NCI-H69 (cell line): ENCODE measurements at regions not wholly inside any gene's neighbourhood (a gene's known extent, or its start where the extent isn't known, plus 50 kb on each side); places are given as distances from the start of the nearest gene placed in this dataset.

Experiments used
- DNase-seq: peaks from one replicate; lab custom pipeline; 2025; lab: John Stamatoyannopoulos, UW

- no peak for DNase-seq
These were observed 659.4 kb upstream of the FZD8 start for GRCh38 chr10:36301539-36301938.

- DNase-seq, result no peak
These were observed 659.0 kb upstream of the FZD8 start for GRCh38 chr10:36301139-36301538.

GRCh38 chr10:36283827-36284226 is 641.7 kb upstream of the FZD8 start:
- no peak for DNase-seq

- DNase-seq, result no peak
These were observed 639.8 kb upstream of the FZD8 start for GRCh38 chr10:36281831-36282331.

- no peak for DNase-seq
These were observed 638.9 kb upstream of the FZD8 start for GRCh38 chr10:36280890-36281499.

GRCh38 chr10:36280321-36280741 is 638.2 kb upstream of the FZD8 start:
- DNase-seq, result no peak

GRCh38 chr10:36278176-36278575 is 636.1 kb upstream of the FZD8 start:
- DNase-seq, result no peak

- no peak for DNase-seq
These were observed 635.4 kb upstream of the FZD8 start for GRCh38 chr10:36277459-36277858.

GRCh38 chr10:36271627-36272340 is 629.7 kb upstream of the FZD8 start:
- DNase-seq, result no peak

GRCh38 chr10:36269222-36269621 is 627.1 kb upstream of the FZD8 start:
- DNase-seq, result no peak

- DNase-seq, result no peak
These were observed 624.8 kb upstream of the FZD8 start for GRCh38 chr10:36266923-36267322.

- DNase-seq, result no peak
These were observed 623.6 kb upstream of the FZD8 start for GRCh38 chr10:36265741-36266140.

- DNase-seq, result no peak
These were observed 621.8 kb upstream of the FZD8 start for GRCh38 chr10:36263871-36264270.

GRCh38 chr10:36256948-36257356 is 614.9 kb upstream of the FZD8 start:
- no peak for DNase-seq

GRCh38 chr10:36256166-36256565 is 614.1 kb upstream of the FZD8 start:
- no peak for DNase-seq

- DNase-seq, result no peak
These were observed 612.1 kb upstream of the FZD8 start for GRCh38 chr10:36254199-36254598.

GRCh38 chr10:36253731-36254130 is 611.6 kb upstream of the FZD8 start:
- DNase-seq, result no peak

GRCh38 chr10:36251068-36251467 is 609.0 kb upstream of the FZD8 start:
- DNase-seq, result no peak

- no peak for DNase-seq
These were observed 606.3 kb upstream of the FZD8 start for GRCh38 chr10:36248304-36248981.

GRCh38 chr10:36247478-36247877 is 605.4 kb upstream of the FZD8 start:
- no peak for DNase-seq

GRCh38 chr10:36236931-36237330 is 594.8 kb upstream of the FZD8 start:
- no peak for DNase-seq

GRCh38 chr10:36236341-36236740 is 594.2 kb upstream of the FZD8 start:
- DNase-seq, result no peak

GRCh38 chr10:36232935-36233334 is 590.8 kb upstream of the FZD8 start:
- DNase-seq, result no peak
